GM18505 (cell line): ENCODE measurements at regions not wholly inside any gene's neighbourhood (a gene's known extent, or its start where the extent isn't known, plus 50 kb on each side); places are given as distances from the start of the nearest gene placed in this dataset.

Experiments used
- ATAC-seq: cut with Tn5 transposase; IDR thresholded peaks from one replicate; pipeline ENCODE4 v1.9.1; 2021; ENCODE audit not compliant: unreplicated experiment
- POLR2A ChIP-seq: IDR thresholded peaks from 4 replicates; pipeline ENCODE4 v1.6.1; 2011; ENCODE audit warnings: borderline replicate concordance; ENCODE audit not compliant: insufficient read depth, insufficient read length; ENCODE audit errors: extremely low read depth

GRCh38 chr17:83196024-83196365, 116.6 kb downstream of the METRNL start:
- TF ChIP-seq POLR2A, result no peak
- ATAC-seq, result no peak

- no peak for ATAC-seq
- no peak for TF ChIP-seq POLR2A
Measured at GRCh38 chr17:83196366-83196765, 117.0 kb downstream of the METRNL start.

- TF ChIP-seq POLR2A, result no peak
- ATAC-seq, result no peak
Measured at GRCh38 chr17:83196973-83197880, 117.8 kb downstream of the METRNL start.

GRCh38 chr17:83198366-83199341, 119.2 kb downstream of the METRNL start:
- TF ChIP-seq POLR2A, result no peak
- no peak for ATAC-seq

GRCh38 chr17:83199500-83200201, 120.2 kb downstream of the METRNL start:
- TF ChIP-seq POLR2A, result no peak
- ATAC-seq, result no peak

GRCh38 chr17:83200231-83200699, 120.9 kb downstream of the METRNL start:
- no peak for TF ChIP-seq POLR2A
- no peak for ATAC-seq

GRCh38 chr17:83200751-83201150, 121.3 kb downstream of the METRNL start:
- no peak for TF ChIP-seq POLR2A
- no peak for ATAC-seq

- no peak for ATAC-seq
- TF ChIP-seq POLR2A, result no peak
Measured at GRCh38 chr17:83201206-83202001, 122.0 kb downstream of the METRNL start.

GRCh38 chr17:83202002-83203000, 122.9 kb downstream of the METRNL start:
- no peak for ATAC-seq
- no peak for TF ChIP-seq POLR2A

GRCh38 chr17:83203073-83203471, 123.7 kb downstream of the METRNL start:
- no peak for TF ChIP-seq POLR2A
- no peak for ATAC-seq
